Effector memory CD8-positive, alpha-beta T cell (primary cell): ENCODE measurements at regions not wholly inside any gene's neighbourhood (a gene's known extent, or its start where the extent isn't known, plus 50 kb on each side); places are given as distances from the start of the nearest gene placed in this dataset.

Source experiments
- ATAC-seq: fragments of 150-1000 bp; cut with Tn5 transposase; replicated peaks from 2 replicates; pipeline ENCODE4 v1.10.0; 2021; ENCODE audit warnings: mild to moderate bottlenecking, moderate library complexity
- DNase-seq, 3 experiments: peaks; one replicate each; pipeline ENCODE4 v3.0.0; 2021
- H3K27ac Mint-ChIP-seq, 2 donors: one replicate each; pipeline ENCODE4 v1.8.0; 2022; ENCODE audit warnings: mild to moderate bottlenecking in 2 of 2, mixed read lengths in 2 of 2, moderate library complexity in 2 of 2
- H3K27me3 Mint-ChIP-seq, 2 donors: one replicate each; pipeline ENCODE4 v1.8.0; 2022; ENCODE audit warnings: mixed read lengths in 2 of 2
- H3K36me3 Mint-ChIP-seq: one replicate; pipeline ENCODE4 v1.8.0; 2022; ENCODE audit warnings: mild to moderate bottlenecking, moderate library complexity, mixed read lengths; ENCODE audit not compliant: insufficient read depth
- H3K4me1 Mint-ChIP-seq, 2 donors: one replicate each; pipeline ENCODE4 v1.8.0; 2022; ENCODE audit warnings: low read depth in 2 of 2, mixed read lengths in 2 of 2
- H3K4me3 Mint-ChIP-seq, 2 donors: one replicate each; pipeline ENCODE4 v1.8.0; 2022; ENCODE audit warnings: mild to moderate bottlenecking in 2 of 2, mixed read lengths in 2 of 2, moderate library complexity in 2 of 2
- H3K9me3 Mint-ChIP-seq, 2 donors: one replicate each; pipeline ENCODE4 v1.8.0; 2022; ENCODE audit warnings: mixed read lengths in 2 of 2

GRCh38 chr14:100381395-100382105, 58.4 kb downstream of the SLC25A47 start:
- no peak overlapping the region for H3K4me3 Mint-ChIP-seq
- peaks cover 5% of the 10 kb centered on the region for H3K36me3 Mint-ChIP-seq
- no peak for ATAC-seq
- no peak for DNase-seq
- no peak overlapping the region for H3K27ac Mint-ChIP-seq
- no peaks in the 10 kb centered on the region for H3K9me3 Mint-ChIP-seq
- peaks cover 20% of the 10 kb centered on the region in 2 donors for H3K4me1 Mint-ChIP-seq
- H3K27me3 Mint-ChIP-seq: no peaks in the 10 kb centered on the region

- ATAC-seq: no peak
- no peak for DNase-seq
- Mint-ChIP-seq H3K9me3 (no peaks in the 10 kb centered on the region), H3K27ac (no peak overlapping the region), H3K4me1 (peaks cover 14 to 15% of the 10 kb centered on the region in 2 donors), H3K4me3 (no peak overlapping the region), H3K36me3 (peaks cover 2% of the 10 kb centered on the region), H3K27me3 (no peaks in the 10 kb centered on the region)
Measured at GRCh38 chr14:100382106-100382455, 58.9 kb downstream of the SLC25A47 start.

- Mint-ChIP-seq H3K27me3 (no peaks in the 10 kb centered on the region), H3K4me3 (peak overlapping the region in 1 of 2 donors; percentile 54), H3K4me1 (peaks cover 8 to 9% of the 10 kb centered on the region in 2 donors), H3K27ac (peak overlapping the region in 1 of 2 donors; percentile 84), H3K36me3 (no peaks in the 10 kb centered on the region), H3K9me3 (no peaks in the 10 kb centered on the region)
- DNase-seq: peak; percentile 66 to 71 (median 66)
- ATAC-seq: peak; percentile 89
Measured at GRCh38 chr14:100383727-100384158, 60.6 kb downstream of the SLC25A47 start.

- ATAC-seq: no peak
- Mint-ChIP-seq H3K27me3 (no peaks in the 10 kb centered on the region), H3K9me3 (no peaks in the 10 kb centered on the region), H3K27ac (peak overlapping the region in 1 of 2 donors; percentile 84), H3K36me3 (no peaks in the 10 kb centered on the region), H3K4me1 (peaks cover 8 to 10% of the 10 kb centered on the region in 2 donors), H3K4me3 (peak overlapping the region in 1 of 2 donors; percentile 54)
- no peak for DNase-seq
Measured at GRCh38 chr14:100384277-100384676, 61.1 kb downstream of the SLC25A47 start.

- Mint-ChIP-seq H3K4me1 (peaks cover 13 to 17% of the 10 kb centered on the region in 2 donors), H3K27ac (no peak overlapping the region), H3K9me3 (no peaks in the 10 kb centered on the region), H3K27me3 (no peaks in the 10 kb centered on the region), H3K4me3 (no peak overlapping the region), H3K36me3 (no peaks in the 10 kb centered on the region)
- no peak for DNase-seq
- ATAC-seq: no peak
Measured at GRCh38 chr14:100384819-100385813, 62.0 kb downstream of the SLC25A47 start.

- DNase-seq (no peak), ATAC-seq (no peak)
- H3K36me3 Mint-ChIP-seq: no peaks in the 10 kb centered on the region
- peaks cover 13 to 17% of the 10 kb centered on the region in 2 donors for H3K4me1 Mint-ChIP-seq
- no peaks in the 10 kb centered on the region for H3K9me3 Mint-ChIP-seq
- no peak overlapping the region for H3K4me3 Mint-ChIP-seq
- no peaks in the 10 kb centered on the region for H3K27me3 Mint-ChIP-seq
- H3K27ac Mint-ChIP-seq: no peak overlapping the region
Measured at GRCh38 chr14:100386121-100386520, 63.0 kb downstream of the SLC25A47 start.

- H3K36me3 Mint-ChIP-seq: no peaks in the 10 kb centered on the region
- no peak for DNase-seq
Measured at GRCh38 chr14:100386846-100387245, 63.7 kb downstream of the SLC25A47 start.

GRCh38 chr14:100387450-100387849, 64.3 kb downstream of the SLC25A47 start:
- H3K4me1 Mint-ChIP-seq: peaks cover 17 to 20% of the 10 kb centered on the region in 2 donors
- no peak for DNase-seq
- no peak overlapping the region for H3K4me3 Mint-ChIP-seq
- no peak overlapping the region for H3K27ac Mint-ChIP-seq
- ATAC-seq: no peak
- H3K27me3 Mint-ChIP-seq: no peaks in the 10 kb centered on the region
- no peaks in the 10 kb centered on the region for H3K36me3 Mint-ChIP-seq
- H3K9me3 Mint-ChIP-seq: no peaks in the 10 kb centered on the region

More at GRCh38 chr14:100386846-100387245, 63.7 kb downstream of the SLC25A47 start:
- no peak for ATAC-seq
- H3K4me3 Mint-ChIP-seq: no peak overlapping the region
- H3K27me3 Mint-ChIP-seq: no peaks in the 10 kb centered on the region
- no peaks in the 10 kb centered on the region for H3K9me3 Mint-ChIP-seq
- peaks cover 15 to 17% of the 10 kb centered on the region in 2 donors for H3K4me1 Mint-ChIP-seq
- H3K27ac Mint-ChIP-seq: no peak overlapping the region

- peaks cover 23 to 27% of the 10 kb centered on the region in 2 donors for H3K4me1 Mint-ChIP-seq
- ATAC-seq: no peak
- no peaks in the 10 kb centered on the region for H3K36me3 Mint-ChIP-seq
- DNase-seq: no peak
- H3K27me3 Mint-ChIP-seq: no peaks in the 10 kb centered on the region
- H3K4me3 Mint-ChIP-seq: no peak overlapping the region
- H3K9me3 Mint-ChIP-seq: no peaks in the 10 kb centered on the region
- H3K27ac Mint-ChIP-seq: peak overlapping the region in 1 of 2 donors; percentile 0
Measured at GRCh38 chr14:100388103-100389054, 65.2 kb downstream of the SLC25A47 start.

GRCh38 chr14:100389497-100390104, 66.5 kb downstream of the SLC25A47 start:
- Mint-ChIP-seq H3K4me3 (no peak overlapping the region), H3K9me3 (no peaks in the 10 kb centered on the region), H3K27me3 (no peaks in the 10 kb centered on the region), H3K36me3 (no peaks in the 10 kb centered on the region), H3K27ac (no peak overlapping the region), H3K4me1 (peaks cover 26 to 31% of the 10 kb centered on the region in 2 donors)
- ATAC-seq (no peak), DNase-seq (no peak)

GRCh38 chr14:100391173-100391572, 68.0 kb downstream of the SLC25A47 start:
- H3K4me3 Mint-ChIP-seq: no peak overlapping the region
- H3K36me3 Mint-ChIP-seq: no peaks in the 10 kb centered on the region
- H3K27ac Mint-ChIP-seq: no peak overlapping the region
- H3K27me3 Mint-ChIP-seq: no peaks in the 10 kb centered on the region
- peaks cover 28 to 33% of the 10 kb centered on the region in 2 donors for H3K4me1 Mint-ChIP-seq
- ATAC-seq: no peak
- no peak for DNase-seq
- no peaks in the 10 kb centered on the region for H3K9me3 Mint-ChIP-seq

GRCh38 chr14:100391724-100392123, 68.6 kb downstream of the SLC25A47 start:
- Mint-ChIP-seq H3K27me3 (no peaks in the 10 kb centered on the region), H3K9me3 (no peaks in the 10 kb centered on the region), H3K27ac (no peak overlapping the region), H3K36me3 (no peaks in the 10 kb centered on the region), H3K4me1 (peaks cover 28 to 33% of the 10 kb centered on the region in 2 donors), H3K4me3 (no peak overlapping the region)
- ATAC-seq: no peak
- DNase-seq: no peak
